ENCODE measurements at regions not wholly inside any gene's neighbourhood (a gene's known extent, or its start where the extent isn't known, plus 50 kb on each side); places are given as distances from the start of the nearest gene placed in this dataset.

- peak overlapping the region in 1 of 8 donors; percentile 8 for H3K27ac Mint-ChIP-seq
- no peak overlapping the region for H3K4me3 ChIP-seq (ENCODE audit: low read length)
- H3K9me3 Mint-ChIP-seq = no peaks in the 10 kb centered on the region
- H3K9me3 ChIP-seq (ENCODE audit: low read length) = no peaks in the 10 kb centered on the region
- peaks cover 1 to 8% of the 10 kb centered on the region in 2 donors for H3K27me3 Mint-ChIP-seq
- ChIA-PET CTCF (interaction anchor here (1.8 to 2.5 kb wide), 2 partner anchors 445 to 1213 kb away, joined by 6 to 13 read pairs; no protein-coding TSS in a partner anchor), POLR2A (no interaction called here)
- no peaks in the 10 kb centered on the region for H3K36me3 ChIP-seq (ENCODE audit: insufficient read depth, low read length)
- peaks cover 0 to 15% (median 3%) of the 10 kb centered on the region in 3 donors for H3K4me1 Mint-ChIP-seq
- no peaks in the 10 kb centered on the region for H3K4me1 ChIP-seq (ENCODE audit: insufficient read depth, low read length)
- no peak overlapping the region for H3K4me3 Mint-ChIP-seq
- no peaks in the 10 kb centered on the region for H3K36me3 Mint-ChIP-seq
- H3K27ac ChIP-seq (ENCODE audit: low read depth, low read length) = no peak overlapping the region
- DNase-seq = no peak
- H3K27me3 ChIP-seq (ENCODE audit: insufficient read depth, low read length, poor library complexity, severe bottlenecking) = no peaks in the 10 kb centered on the region
Measured at GRCh38 chr5:82349652-82350051, 71.5 kb upstream of the RPS23 start.

- H3K27me3 ChIP-seq (ENCODE audit: insufficient read depth, low read length, poor library complexity, severe bottlenecking) = no peaks in the 10 kb centered on the region
- no peak overlapping the region for H3K4me3 ChIP-seq (ENCODE audit: low read length)
- H3K4me1 ChIP-seq (ENCODE audit: insufficient read depth, low read length) = no peaks in the 10 kb centered on the region
- no peak for DNase-seq
- H3K27ac ChIP-seq (ENCODE audit: low read depth, low read length) = no peak overlapping the region
- ChIA-PET CTCF (interaction anchor here (2.5 kb wide), 1 partner anchor 446 kb away, joined by 13 read pairs; no protein-coding TSS in a partner anchor), POLR2A (interaction anchor here (0.6 kb wide), 1 partner anchor 1334 kb away, joined by 3 read pairs; no protein-coding TSS in a partner anchor)
- H3K9me3 ChIP-seq (ENCODE audit: low read length) = no peaks in the 10 kb centered on the region
- H3K36me3 ChIP-seq (ENCODE audit: insufficient read depth, low read length) = no peaks in the 10 kb centered on the region
- Mint-ChIP-seq H3K27ac (no peak overlapping the region), H3K4me3 (no peak overlapping the region), H3K27me3 (peaks cover 1 to 11% of the 10 kb centered on the region in 2 donors), H3K36me3 (no peaks in the 10 kb centered on the region), H3K9me3 (no peaks in the 10 kb centered on the region), H3K4me1 (peaks cover 0 to 15% (median 3%) of the 10 kb centered on the region in 3 donors)
Measured at GRCh38 chr5:82348784-82349425, 70.8 kb upstream of the RPS23 start.

DNA sequence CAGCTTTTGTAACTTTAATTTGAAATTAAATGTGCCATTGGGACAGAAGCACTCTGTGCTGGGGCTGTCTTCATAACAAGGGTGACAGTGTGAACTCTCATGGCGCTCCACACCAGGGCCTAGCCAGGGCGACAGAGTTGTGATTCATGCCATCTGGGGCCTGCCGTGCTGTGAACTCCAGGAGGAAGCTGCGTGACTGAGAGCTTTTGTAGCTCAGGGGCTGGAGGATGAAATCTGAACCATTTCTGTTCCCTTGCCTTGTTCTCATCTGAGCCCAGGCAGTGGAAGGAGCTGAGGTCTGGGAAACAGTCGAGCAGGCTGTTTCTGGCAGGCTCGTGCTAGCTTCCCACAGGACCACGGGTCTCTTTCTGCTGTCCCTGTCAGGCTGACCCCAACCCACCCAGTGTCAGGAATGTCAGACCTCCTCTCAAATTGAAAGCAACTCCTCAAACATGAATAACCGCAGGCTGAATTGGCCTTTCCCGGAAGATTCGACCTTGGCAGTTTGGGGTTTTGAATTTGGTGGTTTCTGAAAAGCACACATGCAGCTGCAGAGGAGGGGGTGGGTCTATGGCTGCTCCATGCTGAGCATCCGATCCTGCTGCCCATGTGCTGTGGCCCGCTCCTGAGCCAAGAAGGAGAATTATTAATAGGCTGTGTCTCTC lies 69.2 kb upstream of the RPS23 start:
- no peak for DNase-seq
- Histone ChIP-seq H3K27ac (ENCODE audit: low read depth, low read length) (no peak overlapping the region), H3K36me3 (ENCODE audit: insufficient read depth, low read length) (no peaks in the 10 kb centered on the region), H3K4me3 (ENCODE audit: low read length) (no peak overlapping the region), H3K27me3 (ENCODE audit: insufficient read depth, low read length, poor library complexity, severe bottlenecking) (no peaks in the 10 kb centered on the region), H3K4me1 (ENCODE audit: insufficient read depth, low read length) (no peaks in the 10 kb centered on the region), H3K9me3 (ENCODE audit: low read length) (no peaks in the 10 kb centered on the region)
- Mint-ChIP-seq H3K27me3 (peaks cover 1 to 19% of the 10 kb centered on the region in 2 donors), H3K27ac (peak overlapping the region in 2 of 8 donors; percentile 11 to 74), H3K4me1 (peaks cover 0 to 9% (median under 1%) of the 10 kb centered on the region in 3 donors), H3K36me3 (no peaks in the 10 kb centered on the region), H3K4me3 (no peak overlapping the region), H3K9me3 (no peaks in the 10 kb centered on the region)
- POLR2A ChIA-PET = no interaction called here
- CTCF ChIA-PET = interaction anchor here (0.7 kb wide), 1 partner anchor 1217 kb away, joined by 3 read pairs; no protein-coding TSS in a partner anchor

DNA sequence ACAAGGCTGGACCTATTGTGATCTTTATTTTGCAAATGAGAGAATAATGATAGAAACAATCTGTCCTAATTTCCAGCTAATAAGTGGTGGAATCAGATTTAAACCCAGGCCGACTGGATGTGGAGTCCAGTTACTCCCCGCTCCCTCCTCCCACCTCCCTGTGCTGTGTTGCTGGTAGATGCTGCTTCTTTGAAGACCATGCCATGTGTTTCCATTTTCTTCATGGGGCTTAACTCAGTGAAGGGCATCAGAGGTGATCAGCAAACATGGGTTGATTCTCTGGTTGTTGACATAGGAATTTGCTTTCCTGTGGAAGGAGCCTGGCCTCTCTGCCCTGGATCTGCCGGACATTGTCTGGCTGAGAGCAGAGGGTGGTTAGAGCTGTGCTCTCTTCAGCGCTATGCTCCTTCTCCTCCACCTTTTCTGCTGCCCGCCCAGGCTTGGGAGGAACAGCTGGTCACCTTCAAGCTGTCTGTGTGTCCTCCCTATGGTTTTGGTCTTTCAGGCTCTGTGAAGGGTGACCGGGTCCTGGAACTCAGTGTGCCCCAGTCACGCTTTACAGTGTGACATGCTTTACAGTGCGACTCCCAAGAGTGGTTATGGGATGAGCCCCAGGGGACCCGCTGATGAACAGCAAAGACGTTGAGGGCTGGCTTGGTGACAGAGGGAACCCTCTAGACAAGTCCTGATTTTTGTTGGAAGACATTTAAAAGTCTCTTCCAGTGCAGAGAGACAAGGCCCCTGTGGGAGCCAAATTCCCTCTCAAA lies 68.4 kb upstream of the RPS23 start:
- Mint-ChIP-seq H3K9me3 (no peaks in the 10 kb centered on the region), H3K4me3 (no peak overlapping the region), H3K27me3 (peaks cover 1 to 24% of the 10 kb centered on the region in 2 donors), H3K4me1 (peaks cover 0 to 2% (median 0%) of the 10 kb centered on the region in 3 donors), H3K27ac (no peak overlapping the region), H3K36me3 (no peaks in the 10 kb centered on the region)
- no peak for DNase-seq
- ChIA-PET POLR2A (no interaction called here), CTCF (no interaction called here)
- H3K27me3 ChIP-seq (ENCODE audit: insufficient read depth, low read length, poor library complexity, severe bottlenecking) = no peaks in the 10 kb centered on the region
- H3K36me3 ChIP-seq (ENCODE audit: insufficient read depth, low read length) = no peaks in the 10 kb centered on the region
- H3K9me3 ChIP-seq (ENCODE audit: low read length) = no peaks in the 10 kb centered on the region
- H3K27ac ChIP-seq (ENCODE audit: low read depth, low read length) = no peak overlapping the region
- no peak overlapping the region for H3K4me3 ChIP-seq (ENCODE audit: low read length)
- no peaks in the 10 kb centered on the region for H3K4me1 ChIP-seq (ENCODE audit: insufficient read depth, low read length)

DNA sequence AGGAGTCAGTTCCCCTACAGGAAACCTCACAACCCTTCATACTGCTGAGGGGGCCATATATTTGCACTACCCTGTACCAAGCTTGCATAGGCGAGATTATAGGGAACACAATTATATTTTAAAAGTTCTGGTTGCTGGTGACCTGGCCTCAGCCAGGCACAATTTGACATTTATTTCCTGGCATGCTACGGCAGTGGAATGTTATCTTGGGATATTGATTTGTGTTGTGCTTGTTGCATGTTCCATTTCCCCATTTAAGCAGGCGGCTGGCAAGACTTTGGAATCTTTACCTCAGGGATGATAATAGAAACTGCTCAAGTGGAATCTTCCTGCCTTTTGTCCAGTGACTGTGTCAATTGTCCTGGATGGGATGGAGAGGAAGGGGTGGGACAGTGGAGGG lies 67.0 kb upstream of the RPS23 start:
- Mint-ChIP-seq H3K27ac (peak overlapping the region in 1 of 8 donors; percentile 8), H3K9me3 (no peaks in the 10 kb centered on the region), H3K4me3 (no peak overlapping the region), H3K27me3 (peaks cover 3 to 28% of the 10 kb centered on the region in 2 donors), H3K36me3 (no peaks in the 10 kb centered on the region), H3K4me1 (no peaks in the 10 kb centered on the region)
- ChIA-PET CTCF (no interaction called here), POLR2A (no interaction called here)
- Histone ChIP-seq H3K9me3 (ENCODE audit: low read length) (no peaks in the 10 kb centered on the region), H3K27me3 (ENCODE audit: insufficient read depth, low read length, poor library complexity, severe bottlenecking) (no peaks in the 10 kb centered on the region), H3K36me3 (ENCODE audit: insufficient read depth, low read length) (no peaks in the 10 kb centered on the region), H3K4me3 (ENCODE audit: low read length) (no peak overlapping the region), H3K27ac (ENCODE audit: low read depth, low read length) (no peak overlapping the region), H3K4me1 (ENCODE audit: insufficient read depth, low read length) (no peaks in the 10 kb centered on the region)
- no peak for DNase-seq

GRCh38 chr5:82341325-82341724 lies 63.2 kb upstream of the RPS23 start:
- POLR2A ChIA-PET = no interaction called here
- no peaks in the 10 kb centered on the region for H3K36me3 Mint-ChIP-seq
- H3K4me3 Mint-ChIP-seq = no peak overlapping the region
- no peak overlapping the region for H3K27ac Mint-ChIP-seq
- Histone ChIP-seq H3K36me3 (ENCODE audit: insufficient read depth, low read length) (no peaks in the 10 kb centered on the region), H3K27me3 (ENCODE audit: insufficient read depth, low read length, poor library complexity, severe bottlenecking) (no peaks in the 10 kb centered on the region), H3K9me3 (ENCODE audit: low read length) (no peaks in the 10 kb centered on the region), H3K4me3 (ENCODE audit: low read length) (no peak overlapping the region), H3K4me1 (ENCODE audit: insufficient read depth, low read length) (no peaks in the 10 kb centered on the region), H3K27ac (ENCODE audit: low read depth, low read length) (no peak overlapping the region)
- H3K27me3 Mint-ChIP-seq = peaks cover 5 to 37% of the 10 kb centered on the region in 2 donors
- no peaks in the 10 kb centered on the region for H3K9me3 Mint-ChIP-seq
- CTCF ChIA-PET = no interaction called here
- DNase-seq = no peak
- H3K4me1 Mint-ChIP-seq = no peaks in the 10 kb centered on the region

DNA sequence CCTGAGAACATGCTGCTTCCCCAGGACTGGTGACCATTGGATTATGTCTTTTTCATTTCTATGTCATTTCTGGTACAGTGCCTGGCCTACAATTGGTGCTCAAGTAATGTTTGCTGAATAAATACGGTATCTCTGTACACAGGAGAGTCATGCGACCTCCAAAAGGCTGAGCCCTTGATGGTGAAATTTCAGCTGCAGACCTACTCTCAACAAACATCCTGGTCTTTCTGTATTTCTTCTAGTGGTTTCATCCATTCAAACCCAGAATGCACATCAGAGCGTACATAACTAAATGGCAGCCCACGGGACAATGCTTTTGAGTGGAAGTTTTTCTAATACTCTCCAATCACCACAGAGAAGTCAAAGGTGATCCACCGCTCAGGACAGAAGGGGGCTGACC lies 62.6 kb upstream of the RPS23 start:
- H3K36me3 ChIP-seq (ENCODE audit: insufficient read depth, low read length) = no peaks in the 10 kb centered on the region
- POLR2A ChIA-PET = no interaction called here
- Mint-ChIP-seq H3K27ac (no peak overlapping the region), H3K9me3 (no peaks in the 10 kb centered on the region), H3K4me1 (no peaks in the 10 kb centered on the region), H3K27me3 (peaks cover 5 to 37% of the 10 kb centered on the region in 2 donors), H3K36me3 (no peaks in the 10 kb centered on the region), H3K4me3 (no peak overlapping the region)
- DNase-seq = no peak
- CTCF ChIA-PET = no interaction called here
- H3K27ac ChIP-seq (ENCODE audit: low read depth, low read length) = no peak overlapping the region
- no peaks in the 10 kb centered on the region for H3K4me1 ChIP-seq (ENCODE audit: insufficient read depth, low read length)
- H3K9me3 ChIP-seq (ENCODE audit: low read length) = no peaks in the 10 kb centered on the region
- H3K27me3 ChIP-seq (ENCODE audit: insufficient read depth, low read length, poor library complexity, severe bottlenecking) = no peaks in the 10 kb centered on the region
- no peak overlapping the region for H3K4me3 ChIP-seq (ENCODE audit: low read length)

- Histone ChIP-seq H3K4me3 (ENCODE audit: low read length) (no peak overlapping the region), H3K27ac (ENCODE audit: low read depth, low read length) (no peak overlapping the region), H3K27me3 (ENCODE audit: insufficient read depth, low read length, poor library complexity, severe bottlenecking) (no peaks in the 10 kb centered on the region), H3K4me1 (ENCODE audit: insufficient read depth, low read length) (no peaks in the 10 kb centered on the region), H3K36me3 (ENCODE audit: insufficient read depth, low read length) (no peaks in the 10 kb centered on the region), H3K9me3 (ENCODE audit: low read length) (no peaks in the 10 kb centered on the region)
- no peaks in the 10 kb centered on the region for H3K9me3 Mint-ChIP-seq
- peaks cover 5 to 31% of the 10 kb centered on the region in 2 donors for H3K27me3 Mint-ChIP-seq
- DNase-seq = no peak
- H3K27ac Mint-ChIP-seq = no peak overlapping the region
- no peaks in the 10 kb centered on the region for H3K36me3 Mint-ChIP-seq
- ChIA-PET CTCF (no interaction called here), POLR2A (no interaction called here)
- H3K4me1 Mint-ChIP-seq = no peaks in the 10 kb centered on the region
- H3K4me3 Mint-ChIP-seq = no peak overlapping the region
Measured at GRCh38 chr5:82339792-82340191, 61.6 kb upstream of the RPS23 start.

All from CD8-positive, alpha-beta memory T cell (primary cell).